GM13977 (cell line): ENCODE measurements at regions not wholly inside any gene's neighbourhood (a gene's known extent, or its start where the extent isn't known, plus 50 kb on each side); places are given as distances from the start of the nearest gene placed in this dataset.

Source experiments
- DNase-seq: peaks from one replicate; pipeline ENCODE4 v3.0.0; 2012; ENCODE audit warnings: low spot score
- CTCF ChIP-seq: IDR thresholded peaks from 2 replicates; pipeline ENCODE4 v1.5.1; 2012; ENCODE audit warnings: mild to moderate bottlenecking, control low read depth; ENCODE audit not compliant: insufficient read depth; ENCODE audit errors: extremely low read depth, missing control alignments
- in situ Hi-C: fragments of 300-500 bp; cut with MboI; formaldehyde crosslinking; loops from one replicate; pipeline ENCODE4 v1.12.0; 2022; ENCODE audit warnings: low sequenced_read_pairs, low pct_unique_long_range_greater_than_20kb, mixed read lengths, inconsistent platforms; ENCODE audit not compliant: unreplicated experiment

- in situ Hi-C loops: no loop called here
- TF ChIP-seq CTCF: no peak
- no peak for DNase-seq
These were observed 93.8 kb downstream of the FOXA2 start for GRCh38 chr20:22490287-22491193.

- in situ Hi-C loops: no loop called here
- no peak for TF ChIP-seq CTCF
- DNase-seq: no peak
These were observed 94.6 kb downstream of the FOXA2 start for GRCh38 chr20:22489626-22490286.

GRCh38 chr20:22480336-22480735, 104.0 kb downstream of the FOXA2 start:
- no peak for DNase-seq
- no peak for TF ChIP-seq CTCF
- in situ Hi-C loops: no loop called here

GRCh38 chr20:22475662-22476061, 108.7 kb downstream of the FOXA2 start:
- no peak for TF ChIP-seq CTCF
- in situ Hi-C loops: no loop called here
- DNase-seq: no peak

GRCh38 chr20:22474224-22474623, 110.1 kb downstream of the FOXA2 start:
- DNase-seq: no peak
- TF ChIP-seq CTCF: no peak
- in situ Hi-C loops: loop anchor here (25.0 kb wide), 1 partner anchor 88 kb away; no protein-coding TSS in a partner anchor

GRCh38 chr20:22473293-22473692, 111.1 kb downstream of the FOXA2 start:
- no peak for DNase-seq
- in situ Hi-C loops: loop anchor here (25.0 kb wide), 1 partner anchor 89 kb away; no protein-coding TSS in a partner anchor
- TF ChIP-seq CTCF: no peak
